ENCODE measurements at regions not wholly inside any gene's neighbourhood (a gene's known extent, or its start where the extent isn't known, plus 50 kb on each side); places are given as distances from the start of the nearest gene placed in this dataset.

GRCh38 chr13:72462166-72462565 is 265.3 kb downstream of the MZT1 start:
- H3K27me3 Mint-ChIP-seq (ENCODE audit: low read depth), result no peaks in the 10 kb centered on the region
- no peaks in the 10 kb centered on the region for H3K4me1 Mint-ChIP-seq (ENCODE audit: low read depth)
- no peak overlapping the region for H3K4me3 Mint-ChIP-seq

GRCh38 chr13:72458701-72459100 is 268.7 kb downstream of the MZT1 start:
- Mint-ChIP-seq H3K4me1 (ENCODE audit: low read depth) (no peaks in the 10 kb centered on the region), H3K27me3 (ENCODE audit: low read depth) (no peaks in the 10 kb centered on the region), H3K9me3 (no peaks in the 10 kb centered on the region), H3K36me3 (ENCODE audit: low read depth) (no peaks in the 10 kb centered on the region), H3K27ac (no peak overlapping the region), H3K4me3 (no peak overlapping the region)
- DNase-seq, result no peak
- intact Hi-C loops (cut with micrococcal nuclease), result no loop called here
- CTCF ChIA-PET, result no interaction called here

More at GRCh38 chr13:72462166-72462565, 265.3 kb downstream of the MZT1 start:
- H3K9me3 Mint-ChIP-seq, result no peaks in the 10 kb centered on the region
- no peak overlapping the region for H3K27ac Mint-ChIP-seq
- CTCF ChIA-PET, result no interaction called here
- intact Hi-C loops (cut with micrococcal nuclease), result no loop called here
- H3K36me3 Mint-ChIP-seq (ENCODE audit: low read depth), result no peaks in the 10 kb centered on the region
- DNase-seq, result no peak

- H3K4me3 Mint-ChIP-seq, result no peak overlapping the region
- CTCF ChIA-PET, result no interaction called here
- no peak for DNase-seq
- intact Hi-C loops (cut with micrococcal nuclease), result no loop called here
- H3K4me1 Mint-ChIP-seq (ENCODE audit: low read depth), result no peaks in the 10 kb centered on the region
- no peaks in the 10 kb centered on the region for H3K27me3 Mint-ChIP-seq (ENCODE audit: low read depth)
- no peak overlapping the region for H3K27ac Mint-ChIP-seq
- no peaks in the 10 kb centered on the region for H3K9me3 Mint-ChIP-seq
- H3K36me3 Mint-ChIP-seq (ENCODE audit: low read depth), result no peaks in the 10 kb centered on the region
Observed at GRCh38 chr13:72457151-72457550, 270.3 kb downstream of the MZT1 start.

- Mint-ChIP-seq H3K4me3 (no peak overlapping the region), H3K36me3 (ENCODE audit: low read depth) (no peaks in the 10 kb centered on the region), H3K27me3 (ENCODE audit: low read depth) (no peaks in the 10 kb centered on the region), H3K27ac (no peak overlapping the region), H3K9me3 (no peaks in the 10 kb centered on the region), H3K4me1 (ENCODE audit: low read depth) (no peaks in the 10 kb centered on the region)
- CTCF ChIA-PET, result no interaction called here
- no peak for DNase-seq
- intact Hi-C loops (cut with micrococcal nuclease), result no loop called here
Observed at GRCh38 chr13:72456486-72456885, 270.9 kb downstream of the MZT1 start.

GRCh38 chr13:72453161-72453560 is 274.3 kb downstream of the MZT1 start:
- intact Hi-C loops (cut with micrococcal nuclease), result no loop called here
- Mint-ChIP-seq H3K36me3 (ENCODE audit: low read depth) (no peaks in the 10 kb centered on the region), H3K4me3 (no peak overlapping the region), H3K9me3 (peaks cover 3% of the 10 kb centered on the region), H3K4me1 (ENCODE audit: low read depth) (no peaks in the 10 kb centered on the region), H3K27ac (no peak overlapping the region), H3K27me3 (ENCODE audit: low read depth) (no peaks in the 10 kb centered on the region)
- CTCF ChIA-PET, result no interaction called here
- no peak for DNase-seq

GRCh38 chr13:72448082-72448481 is 279.3 kb downstream of the MZT1 start:
- H3K36me3 Mint-ChIP-seq (ENCODE audit: low read depth), result no peaks in the 10 kb centered on the region
- no peak overlapping the region for H3K27ac Mint-ChIP-seq
- no peaks in the 10 kb centered on the region for H3K27me3 Mint-ChIP-seq (ENCODE audit: low read depth)
- intact Hi-C loops (cut with micrococcal nuclease), result no loop called here
- peaks cover 7% of the 10 kb centered on the region for H3K9me3 Mint-ChIP-seq
- no peak for DNase-seq
- H3K4me1 Mint-ChIP-seq (ENCODE audit: low read depth), result no peaks in the 10 kb centered on the region
- H3K4me3 Mint-ChIP-seq, result no peak overlapping the region
- CTCF ChIA-PET, result no interaction called here

GRCh38 chr13:72444999-72445398 is 282.4 kb downstream of the MZT1 start:
- H3K36me3 Mint-ChIP-seq (ENCODE audit: low read depth), result no peaks in the 10 kb centered on the region

GRCh38 chr13:72437458-72437857 is 290.0 kb downstream of the MZT1 start:
- Mint-ChIP-seq H3K36me3 (ENCODE audit: low read depth) (no peaks in the 10 kb centered on the region), H3K4me1 (ENCODE audit: low read depth) (no peaks in the 10 kb centered on the region), H3K27me3 (ENCODE audit: low read depth) (no peaks in the 10 kb centered on the region), H3K27ac (no peak overlapping the region), H3K4me3 (no peak overlapping the region), H3K9me3 (peaks cover 1% of the 10 kb centered on the region)
- intact Hi-C loops (cut with micrococcal nuclease), result no loop called here
- no peak for DNase-seq
- CTCF ChIA-PET, result no interaction called here

More at GRCh38 chr13:72444999-72445398, 282.4 kb downstream of the MZT1 start:
- Mint-ChIP-seq H3K27me3 (ENCODE audit: low read depth) (no peaks in the 10 kb centered on the region), H3K27ac (no peak overlapping the region), H3K4me3 (no peak overlapping the region), H3K4me1 (ENCODE audit: low read depth) (no peaks in the 10 kb centered on the region), H3K9me3 (peaks cover 9% of the 10 kb centered on the region)
- no peak for DNase-seq
- CTCF ChIA-PET, result no interaction called here
- intact Hi-C loops (cut with micrococcal nuclease), result no loop called here

- Mint-ChIP-seq H3K36me3 (ENCODE audit: low read depth) (no peaks in the 10 kb centered on the region), H3K9me3 (no peaks in the 10 kb centered on the region), H3K4me3 (no peak overlapping the region), H3K4me1 (ENCODE audit: low read depth) (no peaks in the 10 kb centered on the region), H3K27ac (no peak overlapping the region), H3K27me3 (ENCODE audit: low read depth) (no peaks in the 10 kb centered on the region)
- CTCF ChIA-PET, result interaction anchor here (0.6 kb wide), 1 partner anchor 122 kb away, joined by 3 read pairs; no protein-coding TSS in a partner anchor
- no peak for DNase-seq
- intact Hi-C loops (cut with micrococcal nuclease), result no loop called here
Observed at GRCh38 chr13:72435251-72435650, 292.2 kb downstream of the MZT1 start.

- H3K4me1 Mint-ChIP-seq (ENCODE audit: low read depth), result no peaks in the 10 kb centered on the region
- CTCF ChIA-PET, result no interaction called here
- no peaks in the 10 kb centered on the region for H3K9me3 Mint-ChIP-seq
- no peak overlapping the region for H3K4me3 Mint-ChIP-seq
- intact Hi-C loops (cut with micrococcal nuclease), result no loop called here
- no peaks in the 10 kb centered on the region for H3K27me3 Mint-ChIP-seq (ENCODE audit: low read depth)
- H3K27ac Mint-ChIP-seq, result no peak overlapping the region
- no peak for DNase-seq
- H3K36me3 Mint-ChIP-seq (ENCODE audit: low read depth), result no peaks in the 10 kb centered on the region
Observed at GRCh38 chr13:72431981-72432682, 295.3 kb downstream of the MZT1 start.

- intact Hi-C loops (cut with micrococcal nuclease), result no loop called here
- no peaks in the 10 kb centered on the region for H3K9me3 Mint-ChIP-seq
- DNase-seq, result no peak
- H3K36me3 Mint-ChIP-seq (ENCODE audit: low read depth), result no peaks in the 10 kb centered on the region
- H3K4me3 Mint-ChIP-seq, result no peak overlapping the region
- no peaks in the 10 kb centered on the region for H3K4me1 Mint-ChIP-seq (ENCODE audit: low read depth)
- H3K27ac Mint-ChIP-seq, result no peak overlapping the region
- CTCF ChIA-PET, result no interaction called here
- no peaks in the 10 kb centered on the region for H3K27me3 Mint-ChIP-seq (ENCODE audit: low read depth)
Observed at GRCh38 chr13:72430923-72431322, 296.5 kb downstream of the MZT1 start.

- Mint-ChIP-seq H3K4me3 (no peak overlapping the region), H3K27ac (no peak overlapping the region), H3K36me3 (ENCODE audit: low read depth) (no peaks in the 10 kb centered on the region), H3K4me1 (ENCODE audit: low read depth) (no peaks in the 10 kb centered on the region), H3K27me3 (ENCODE audit: low read depth) (no peaks in the 10 kb centered on the region), H3K9me3 (no peaks in the 10 kb centered on the region)
- intact Hi-C loops (cut with micrococcal nuclease), result no loop called here
- DNase-seq, result no peak
- CTCF ChIA-PET, result no interaction called here
Observed at GRCh38 chr13:72427757-72428528, 299.5 kb downstream of the MZT1 start.

GRCh38 chr13:72424059-72424458 is 303.4 kb downstream of the MZT1 start:
- Mint-ChIP-seq H3K27ac (no peak overlapping the region), H3K4me3 (no peak overlapping the region), H3K27me3 (ENCODE audit: low read depth) (no peaks in the 10 kb centered on the region), H3K9me3 (no peaks in the 10 kb centered on the region), H3K4me1 (ENCODE audit: low read depth) (no peaks in the 10 kb centered on the region), H3K36me3 (ENCODE audit: low read depth) (no peaks in the 10 kb centered on the region)
- intact Hi-C loops (cut with micrococcal nuclease), result no loop called here
- no peak for DNase-seq
- CTCF ChIA-PET, result no interaction called here
